NT2/D1 (cell line): ENCODE measurements at regions not wholly inside any gene's neighbourhood (a gene's known extent, or its start where the extent isn't known, plus 50 kb on each side); places are given as distances from the start of the nearest gene placed in this dataset.

Experiments
- SUZ12 ChIP-seq: IDR thresholded peaks from 2 replicates; pipeline ENCODE4 v1.6.1; 2011; ENCODE audit not compliant: insufficient read length, insufficient read depth; ENCODE audit errors: extremely low read depth
- YY1 ChIP-seq: IDR thresholded peaks from 2 replicates; pipeline ENCODE4 v1.6.1; 2011; ENCODE audit not compliant: insufficient read length, insufficient read depth

GRCh38 chr14:66224492-66225178, 261.5 kb upstream of the CCDC196 start:
- TF ChIP-seq YY1: no peak
- no peak for TF ChIP-seq SUZ12
